ENCODE measurements at regions not wholly inside any gene's neighbourhood (a gene's known extent, or its start where the extent isn't known, plus 50 kb on each side); places are given as distances from the start of the nearest gene placed in this dataset.
A peak's percentile ranks its signal among the peaks of the same experiment; 100 is the strongest.
"Not testable (repeated sequence)": the region's sequence is repeated elsewhere in the genome, so short reads cannot be mapped to it uniquely, and the experiment has no call there.

DNA sequence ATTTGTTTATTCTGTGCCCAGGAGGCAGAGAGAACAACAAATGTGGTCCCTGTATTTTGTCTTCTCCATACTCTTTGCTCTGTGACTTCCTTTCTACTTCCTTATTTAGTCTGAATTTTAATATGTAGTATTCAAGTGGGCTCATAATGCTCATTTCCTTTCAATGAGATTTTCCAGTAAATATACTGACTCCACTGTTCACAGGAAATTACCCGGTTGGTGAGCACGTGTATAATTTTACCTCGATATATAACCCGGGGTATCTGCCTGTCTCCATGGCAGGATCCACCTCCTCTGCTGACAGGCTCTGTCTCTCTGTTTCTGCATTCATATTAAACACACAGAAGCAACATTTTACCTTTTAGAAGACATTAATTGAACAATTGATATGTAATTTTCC is 166.0 kb downstream of the SLC38A4 start:
- Mint-ChIP-seq H3K36me3 (ENCODE audit: low read depth) (no peaks in the 10 kb centered on the region), H3K4me3 (no peak overlapping the region), H3K27ac (peak overlapping the region; percentile 63), H3K4me1 (ENCODE audit: low read depth) (peaks cover 39% of the 10 kb centered on the region), H3K27me3 (no peaks in the 10 kb centered on the region), H3K9me3 (no peaks in the 10 kb centered on the region)
- no peak for DNase-seq

DNA sequence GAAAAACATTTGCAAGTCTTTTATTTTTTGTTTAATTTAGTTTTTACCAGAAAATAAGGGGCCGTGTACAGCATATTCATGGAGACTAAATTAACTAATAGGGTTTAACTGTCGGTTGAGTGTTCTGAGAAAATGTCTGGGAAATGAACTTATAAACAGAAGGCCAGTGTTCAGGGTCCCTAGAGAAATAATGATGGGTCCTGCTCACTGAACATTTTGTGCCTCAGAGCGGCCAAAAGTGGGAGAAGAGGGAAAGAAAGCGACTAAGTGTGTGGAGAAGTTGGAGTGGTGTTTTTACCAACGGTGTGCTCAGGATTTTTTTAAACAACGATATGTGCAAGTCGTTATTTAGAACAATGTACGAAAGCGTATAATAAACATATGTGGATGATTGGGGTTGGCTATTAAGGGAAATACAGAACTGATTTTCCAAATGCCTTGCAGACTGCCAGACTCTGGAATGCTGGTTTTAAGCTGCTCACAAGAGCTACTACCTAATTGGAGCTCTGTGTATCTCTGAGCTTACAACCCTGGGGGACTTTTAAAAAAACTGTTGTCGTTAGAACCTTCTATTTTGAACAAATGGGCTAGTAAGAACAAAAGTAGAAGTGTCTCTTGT is 166.7 kb downstream of the SLC38A4 start:
- H3K4me3 Mint-ChIP-seq: no peak overlapping the region

DNA sequence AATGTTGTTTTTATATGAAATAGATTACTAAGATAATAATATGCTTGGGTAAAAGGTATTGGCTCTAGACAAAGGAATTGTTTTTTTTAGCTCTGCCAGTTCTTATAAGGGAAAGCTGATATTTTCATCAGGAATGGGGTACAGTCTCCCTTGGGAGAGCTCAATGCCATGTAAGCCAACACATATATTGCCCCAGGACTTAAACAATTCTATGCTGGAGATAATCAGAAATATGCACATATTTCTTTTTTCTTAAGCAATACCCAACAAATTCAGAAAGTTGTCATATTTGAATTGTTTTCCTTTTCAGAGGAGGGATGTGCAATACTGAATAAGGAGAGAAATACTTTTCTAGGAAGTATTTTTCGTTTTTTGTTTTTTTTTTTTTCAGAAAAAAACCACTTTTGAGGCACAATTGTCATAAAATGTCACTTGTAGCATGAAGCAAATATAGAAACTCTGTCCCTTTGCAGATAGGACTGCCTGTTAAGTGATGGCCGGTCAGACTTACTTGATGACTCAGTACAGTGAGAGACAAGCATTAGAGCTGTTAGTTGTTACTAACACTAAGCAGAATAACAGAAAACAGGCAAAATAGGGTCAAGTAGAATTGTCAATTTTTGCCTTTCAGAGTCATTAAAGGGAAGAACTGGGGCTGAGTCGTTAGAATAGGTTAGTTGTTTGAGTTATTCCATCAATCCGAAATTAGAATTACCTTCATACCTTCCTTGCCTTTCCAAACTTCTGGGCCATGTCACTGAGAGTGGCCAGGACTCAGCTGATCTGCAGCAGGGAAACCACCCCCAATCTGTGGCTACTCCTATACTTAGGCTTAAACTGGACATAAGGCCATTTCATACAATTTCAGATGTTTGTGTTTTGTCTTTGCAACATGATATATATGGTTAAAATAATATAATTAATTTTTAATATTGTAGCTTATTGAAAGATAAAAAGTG is 168.1 kb downstream of the SLC38A4 start:
- Mint-ChIP-seq H3K4me1 (ENCODE audit: low read depth) (peaks cover 30% of the 10 kb centered on the region), H3K27me3 (no peaks in the 10 kb centered on the region), H3K27ac (no peak overlapping the region), H3K36me3 (ENCODE audit: low read depth) (no peaks in the 10 kb centered on the region), H3K9me3 (no peaks in the 10 kb centered on the region), H3K4me3 (no peak overlapping the region)
- no peak for DNase-seq

More for the DNA sequence above, 166.7 kb downstream of the SLC38A4 start:
- Mint-ChIP-seq H3K4me1 (ENCODE audit: low read depth) (peaks cover 32% of the 10 kb centered on the region), H3K36me3 (ENCODE audit: low read depth) (no peaks in the 10 kb centered on the region), H3K9me3 (no peaks in the 10 kb centered on the region), H3K27ac (peak overlapping the region; percentile 63), H3K27me3 (no peaks in the 10 kb centered on the region)
- DNase-seq: no peak

DNA sequence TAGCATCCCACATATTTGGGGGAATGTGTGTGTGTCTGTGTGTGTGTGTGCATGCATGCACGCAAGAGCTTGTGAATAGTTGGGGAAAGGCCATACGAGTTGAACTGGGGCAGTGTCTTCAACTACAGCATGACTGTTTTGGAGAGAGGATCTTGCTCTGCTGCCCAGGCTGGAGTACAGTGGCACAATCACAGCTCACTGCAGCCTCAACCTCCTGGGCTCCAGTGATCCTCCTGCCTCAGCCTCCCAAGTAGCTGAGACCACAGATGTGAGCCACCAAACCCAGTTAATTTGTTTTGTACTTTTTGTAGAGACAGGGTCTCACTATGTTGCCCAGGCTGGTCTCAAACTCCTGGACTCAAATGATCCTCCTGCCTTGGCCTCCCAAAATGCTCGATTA is 169.8 kb downstream of the SLC38A4 start:
- peaks cover 21% of the 10 kb centered on the region for H3K4me1 Mint-ChIP-seq (ENCODE audit: low read depth)
- not testable (repeated sequence) for H3K4me3 Mint-ChIP-seq; H3K36me3 Mint-ChIP-seq (ENCODE audit: low read depth); H3K27ac Mint-ChIP-seq; H3K27me3 Mint-ChIP-seq; DNase-seq; H3K9me3 Mint-ChIP-seq

DNA sequence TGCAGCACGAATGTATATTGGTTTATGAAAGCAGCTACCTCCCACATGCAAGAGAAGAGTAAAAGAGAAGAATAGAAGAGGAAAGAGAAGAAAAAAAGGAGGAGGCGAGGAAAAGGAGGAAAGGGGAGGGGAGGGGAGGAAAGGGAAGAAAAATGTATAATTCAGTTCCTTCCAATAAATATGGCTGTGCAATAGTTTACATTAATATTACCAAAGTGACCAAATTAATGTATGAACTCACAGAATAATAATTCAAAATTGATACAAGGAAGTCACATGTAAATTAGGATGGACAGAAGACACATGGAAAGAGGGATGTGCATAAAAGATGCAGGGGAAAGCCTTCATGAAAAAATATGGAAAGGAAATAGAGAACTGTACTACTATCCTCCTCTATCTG is 172.5 kb downstream of the SLC38A4 start:
- Mint-ChIP-seq H3K4me3 (no peak overlapping the region), H3K27ac (no peak overlapping the region), H3K4me1 (ENCODE audit: low read depth) (peaks cover 1% of the 10 kb centered on the region), H3K36me3 (ENCODE audit: low read depth) (peaks cover 2% of the 10 kb centered on the region), H3K27me3 (no peaks in the 10 kb centered on the region), H3K9me3 (peaks cover 3% of the 10 kb centered on the region)
- no peak for DNase-seq

DNA sequence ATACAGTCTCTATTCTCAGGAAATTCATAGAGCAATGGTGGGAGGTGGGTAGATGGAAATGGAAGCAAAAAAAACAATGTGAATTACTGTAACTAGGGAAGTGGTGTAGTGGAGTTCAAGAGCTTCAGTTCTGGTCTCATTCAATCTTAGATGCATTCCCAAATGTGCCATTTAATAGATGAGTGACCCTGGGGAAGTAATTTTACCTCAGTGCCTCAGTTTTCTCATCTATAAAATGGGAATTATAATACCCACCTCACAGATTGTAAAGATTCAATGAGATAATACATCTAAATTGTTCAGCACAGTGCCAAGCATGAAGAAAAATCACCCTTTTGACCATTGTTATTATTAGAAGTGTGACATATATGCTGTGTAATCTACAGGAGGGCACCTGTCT is 173.1 kb downstream of the SLC38A4 start:
- Mint-ChIP-seq H3K27me3 (no peaks in the 10 kb centered on the region), H3K4me1 (ENCODE audit: low read depth) (peaks cover 1% of the 10 kb centered on the region), H3K9me3 (peaks cover 4% of the 10 kb centered on the region), H3K4me3 (no peak overlapping the region), H3K27ac (no peak overlapping the region), H3K36me3 (ENCODE audit: low read depth) (peaks cover 2% of the 10 kb centered on the region)
- DNase-seq: no peak

DNA sequence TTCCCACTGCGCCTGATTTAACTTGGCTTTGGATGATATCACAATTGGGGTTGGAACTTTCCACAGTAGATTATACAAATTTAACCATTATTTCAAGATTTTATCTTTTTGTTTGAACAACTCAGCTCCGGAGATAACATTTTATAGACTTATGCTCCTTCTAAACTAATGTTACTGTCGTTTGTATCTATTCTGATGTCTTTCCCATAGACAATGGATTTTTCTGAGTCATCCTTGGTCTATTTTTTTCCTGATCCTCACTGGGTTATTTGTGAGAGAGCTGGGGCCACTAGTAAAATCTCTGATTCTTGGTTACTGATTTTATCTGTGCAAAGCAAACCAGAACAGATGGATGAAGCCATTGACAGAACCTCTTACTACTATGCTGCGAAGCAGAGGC is 175.1 kb downstream of the SLC38A4 start:
- no peaks in the 10 kb centered on the region for H3K27me3 Mint-ChIP-seq
- H3K4me1 Mint-ChIP-seq (ENCODE audit: low read depth): peaks cover 10% of the 10 kb centered on the region
- H3K36me3 Mint-ChIP-seq (ENCODE audit: low read depth): peaks cover 2% of the 10 kb centered on the region
- H3K9me3 Mint-ChIP-seq: peaks cover 9% of the 10 kb centered on the region
- DNase-seq: no peak
- H3K4me3 Mint-ChIP-seq: no peak overlapping the region
- H3K27ac Mint-ChIP-seq: no peak overlapping the region

DNA sequence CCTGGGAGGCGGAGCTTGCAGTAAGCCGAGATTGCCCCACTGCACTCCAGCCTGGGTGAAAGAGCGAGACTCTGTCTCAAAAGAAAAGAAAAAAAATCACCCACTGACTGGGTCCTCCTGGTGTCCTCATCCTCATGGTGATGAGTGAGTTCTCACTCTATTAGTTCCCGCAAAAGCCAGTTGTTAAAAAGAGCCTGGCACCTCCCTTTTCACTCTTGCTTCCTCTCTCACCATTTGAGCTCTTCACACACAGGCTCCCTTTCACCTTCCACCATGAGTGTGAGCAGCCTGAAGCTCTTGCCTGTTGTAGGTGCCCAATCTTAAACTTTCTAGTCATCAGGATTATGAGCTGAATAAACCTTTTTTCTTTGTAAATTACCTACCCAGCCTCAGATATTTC is 176.4 kb downstream of the SLC38A4 start:
- Mint-ChIP-seq H3K4me1 (ENCODE audit: low read depth) (peaks cover 10% of the 10 kb centered on the region), H3K4me3 (no peak overlapping the region), H3K27me3 (no peaks in the 10 kb centered on the region), H3K27ac (no peak overlapping the region), H3K9me3 (peaks cover 9% of the 10 kb centered on the region), H3K36me3 (ENCODE audit: low read depth) (peaks cover 2% of the 10 kb centered on the region)
- DNase-seq: no peak

DNA sequence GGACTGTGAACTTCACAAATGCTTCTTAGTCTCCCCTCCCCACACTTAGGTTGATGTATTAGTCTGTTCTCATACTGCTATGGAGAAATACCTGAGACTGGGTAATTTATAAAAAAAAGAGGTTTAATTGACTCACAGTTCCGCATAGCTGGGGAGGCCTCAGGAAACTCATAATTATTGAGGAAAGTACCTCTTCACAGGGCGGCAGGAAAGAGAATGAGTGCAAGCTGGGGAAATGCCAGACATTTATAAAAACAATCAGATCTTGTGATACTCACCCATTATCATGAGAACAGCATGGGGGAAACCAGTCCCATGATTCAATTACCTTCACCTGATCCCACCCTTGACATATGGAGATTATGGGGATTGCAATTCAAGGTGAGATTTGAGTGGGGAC is 178.8 kb downstream of the SLC38A4 start:
- H3K36me3 Mint-ChIP-seq (ENCODE audit: low read depth): peaks cover 2% of the 10 kb centered on the region
- no peak for DNase-seq
- H3K27ac Mint-ChIP-seq: no peak overlapping the region

DNA sequence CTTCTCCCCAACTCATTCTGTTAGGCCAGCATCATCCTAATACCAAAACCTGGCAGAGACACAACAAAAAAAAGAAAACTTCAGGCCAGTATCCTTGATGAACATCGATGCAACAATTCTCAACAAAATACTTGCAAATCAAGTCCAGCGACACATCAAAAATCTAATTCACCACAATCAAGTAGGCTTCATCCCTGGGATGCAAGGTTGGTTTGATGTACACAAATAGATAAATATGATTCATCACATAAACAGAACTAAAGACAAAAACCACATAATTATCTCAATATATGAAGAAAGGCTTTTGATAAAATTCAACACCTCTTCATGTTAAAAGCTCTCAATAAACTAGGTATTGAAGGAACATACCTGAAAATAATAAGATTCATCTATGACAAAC is 184.1 kb downstream of the SLC38A4 start:
- H3K36me3 Mint-ChIP-seq (ENCODE audit: low read depth); H3K4me1 Mint-ChIP-seq (ENCODE audit: low read depth); H3K27ac Mint-ChIP-seq; H3K27me3 Mint-ChIP-seq; H3K4me3 Mint-ChIP-seq; DNase-seq: not testable (repeated sequence)
- H3K9me3 Mint-ChIP-seq: peaks cover 27% of the 10 kb centered on the region

More for the DNA sequence above, 178.8 kb downstream of the SLC38A4 start:
- Mint-ChIP-seq H3K4me1 (ENCODE audit: low read depth) (peaks cover 10% of the 10 kb centered on the region), H3K9me3 (peaks cover 9% of the 10 kb centered on the region), H3K27me3 (no peaks in the 10 kb centered on the region), H3K4me3 (no peak overlapping the region)

DNA sequence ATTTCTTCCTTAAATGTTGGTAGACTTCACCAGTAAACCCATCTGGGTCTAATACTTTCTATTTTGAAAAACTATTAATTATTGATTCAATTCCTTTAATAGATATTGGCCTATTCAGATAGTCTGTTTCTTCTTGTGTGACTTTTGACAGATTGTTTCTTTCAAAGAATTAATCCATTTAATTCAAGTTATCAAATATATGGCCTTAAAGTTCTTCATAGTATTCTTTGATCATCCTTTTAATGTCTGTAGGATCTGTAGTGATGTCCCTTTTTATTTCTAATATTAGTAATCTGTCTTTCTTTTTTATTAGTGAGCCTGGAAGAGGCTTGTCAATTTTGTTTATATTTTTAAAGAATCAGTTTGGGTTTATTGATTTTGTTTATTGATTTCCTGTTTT is 190.0 kb downstream of the SLC38A4 start:
- no peaks in the 10 kb centered on the region for H3K27me3 Mint-ChIP-seq
- H3K36me3 Mint-ChIP-seq (ENCODE audit: low read depth): peaks cover 1% of the 10 kb centered on the region
- no peak overlapping the region for H3K4me3 Mint-ChIP-seq
- H3K27ac Mint-ChIP-seq: no peak overlapping the region
- no peak for DNase-seq
- no peaks in the 10 kb centered on the region for H3K4me1 Mint-ChIP-seq (ENCODE audit: low read depth)
- peaks cover 24% of the 10 kb centered on the region for H3K9me3 Mint-ChIP-seq

DNA sequence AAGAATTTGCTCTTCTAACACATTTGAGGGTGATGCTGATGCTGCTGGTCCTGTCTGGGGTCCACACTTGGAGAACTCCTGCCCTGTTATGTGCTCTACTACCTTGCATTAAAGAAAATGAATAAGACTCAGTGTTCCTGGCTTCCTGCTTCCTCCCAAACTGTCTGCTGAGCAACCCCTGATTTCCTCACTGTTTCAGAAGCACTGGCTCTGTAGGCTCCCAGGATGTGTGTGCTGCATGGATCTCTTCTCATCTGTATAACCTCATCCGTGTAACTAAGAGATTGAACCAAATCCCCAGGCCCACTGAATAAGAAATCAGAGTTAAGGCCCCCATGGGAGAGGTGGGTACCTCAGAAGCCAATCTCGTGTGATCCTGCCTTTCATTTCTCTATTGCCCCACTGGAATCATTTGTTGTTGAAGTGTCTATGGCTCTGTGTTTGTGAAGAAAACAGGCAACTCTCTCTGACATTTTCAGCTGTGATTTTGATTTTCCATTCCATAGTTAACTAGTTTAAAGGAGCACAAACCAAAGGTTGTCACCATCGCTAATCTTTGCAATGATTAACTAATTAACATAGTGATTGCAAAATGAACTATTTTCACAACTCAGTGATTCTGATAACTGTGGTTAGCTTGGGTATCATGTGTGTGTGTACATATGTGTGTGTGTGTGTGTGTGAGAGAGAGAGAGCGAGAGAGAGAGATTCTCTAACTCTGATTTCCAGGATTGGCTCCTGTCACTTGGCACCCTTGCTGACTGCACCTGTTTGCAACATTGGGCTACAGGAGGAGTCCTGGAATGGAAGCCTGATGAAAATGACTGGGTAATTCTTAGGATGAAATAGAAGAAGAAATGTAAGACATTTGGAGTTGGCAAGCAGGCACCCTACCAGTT is 196.2 kb downstream of the SLC38A4 start:
- no peaks in the 10 kb centered on the region for H3K27me3 Mint-ChIP-seq
- peaks cover 6% of the 10 kb centered on the region for H3K9me3 Mint-ChIP-seq
- H3K4me1 Mint-ChIP-seq (ENCODE audit: low read depth): peaks cover under 1% of the 10 kb centered on the region
- no peak overlapping the region for H3K27ac Mint-ChIP-seq
- peaks cover 1% of the 10 kb centered on the region for H3K36me3 Mint-ChIP-seq (ENCODE audit: low read depth)
- H3K4me3 Mint-ChIP-seq: no peak overlapping the region
- no peak for DNase-seq

DNA sequence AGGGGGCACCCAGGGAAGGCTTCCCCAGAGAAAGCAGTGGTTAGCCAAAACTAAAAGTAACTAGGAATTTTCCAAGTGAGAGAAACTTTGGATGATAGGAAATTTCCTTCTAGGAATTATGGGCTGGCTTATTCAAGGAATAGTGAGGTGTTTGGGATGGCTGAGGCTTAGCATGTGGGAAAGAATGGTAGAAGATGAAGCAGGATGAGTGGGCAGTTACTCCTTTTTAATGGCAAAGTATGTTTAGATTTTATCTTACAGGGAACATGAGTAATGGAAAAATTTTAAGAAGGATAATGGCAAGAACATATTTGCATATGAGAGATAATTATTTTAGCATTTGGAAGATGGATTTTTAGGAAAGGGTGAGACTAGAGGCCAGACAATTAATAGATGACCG is 197.6 kb downstream of the SLC38A4 start:
- Mint-ChIP-seq H3K9me3 (no peaks in the 10 kb centered on the region), H3K4me3 (no peak overlapping the region), H3K4me1 (ENCODE audit: low read depth) (peaks cover 3% of the 10 kb centered on the region), H3K36me3 (ENCODE audit: low read depth) (no peaks in the 10 kb centered on the region), H3K27ac (no peak overlapping the region), H3K27me3 (no peaks in the 10 kb centered on the region)
- DNase-seq: no peak

DNA sequence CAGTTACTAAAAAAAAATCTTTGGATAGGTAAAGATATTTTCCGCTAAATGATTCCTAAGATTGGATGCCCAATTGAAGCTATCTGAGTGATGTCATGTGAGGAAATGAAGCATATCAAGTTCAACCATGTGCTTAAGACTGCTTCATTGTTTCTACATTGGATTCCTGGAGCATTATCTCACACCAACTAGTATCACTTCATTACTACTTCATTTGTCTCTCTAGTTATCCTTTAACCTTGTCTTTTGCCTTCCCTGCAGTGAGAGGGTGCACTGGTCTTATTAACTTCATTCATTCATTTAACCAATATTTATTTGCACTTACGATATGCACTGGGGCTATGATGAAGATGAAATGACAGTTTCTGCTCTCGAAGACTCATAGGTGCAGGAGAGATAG is 198.1 kb downstream of the SLC38A4 start:
- Mint-ChIP-seq H3K36me3 (ENCODE audit: low read depth) (no peaks in the 10 kb centered on the region), H3K4me1 (ENCODE audit: low read depth) (peaks cover 3% of the 10 kb centered on the region), H3K9me3 (no peaks in the 10 kb centered on the region), H3K27ac (no peak overlapping the region), H3K27me3 (no peaks in the 10 kb centered on the region), H3K4me3 (no peak overlapping the region)
- no peak for DNase-seq
